HCT116 (cell line): ENCODE measurements at regions not wholly inside any gene's neighbourhood (a gene's known extent, or its start where the extent isn't known, plus 50 kb on each side); places are given as distances from the start of the nearest gene placed in this dataset.

Source experiments
- POLR2A ChIP-seq: IDR thresholded peaks from 2 replicates; pipeline ENCODE4 v1.7.0; 2011; ENCODE audit warnings: borderline replicate concordance; ENCODE audit not compliant: insufficient read depth, insufficient read length; ENCODE audit errors: extremely low read depth
- REST ChIP-seq: IDR thresholded peaks from 2 replicates; pipeline ENCODE4 v1.6.1; 2012; ENCODE audit warnings: low read depth
- SIN3A ChIP-seq: IDR thresholded peaks from 2 replicates; pipeline ENCODE4 v1.6.1; 2012; ENCODE audit warnings: low read depth
- YY1 ChIP-seq: IDR thresholded peaks from 2 replicates; pipeline ENCODE4 v1.6.1; 2011; ENCODE audit warnings: low read length, low read depth, moderate library complexity, mild to moderate bottlenecking; ENCODE audit not compliant: insufficient replicate concordance; ENCODE audit errors: extremely low read depth

GRCh38 chr4:123024710-123025109, 102.3 kb upstream of the NUDT6 start:
- no peak for TF ChIP-seq REST
- no peak for TF ChIP-seq YY1
- no peak for TF ChIP-seq POLR2A
- no peak for TF ChIP-seq SIN3A
